Fibroblast of lung (primary cell): ENCODE measurements at regions not wholly inside any gene's neighbourhood (a gene's known extent, or its start where the extent isn't known, plus 50 kb on each side); places are given as distances from the start of the nearest gene placed in this dataset.

Source experiments
- DNase-seq, 2 donors: peaks; one replicate each; pipeline versions ENCODE4 v3.0.0 to v3.0.0-alpha.2; 2010; ENCODE audit warnings: low read depth in 2 of 2
- H2AFZ ChIP-seq: 2 replicates; pipeline ENCODE4 v1.5.1; 2012; ENCODE audit warnings: low read length, control low read depth, inconsistent platforms
- H3K27ac ChIP-seq: 2 replicates; pipeline ENCODE4 v1.5.1; 2011; ENCODE audit warnings: low read length, control low read depth; ENCODE audit not compliant: insufficient read depth
- H3K27me3 ChIP-seq: 2 replicates; pipeline ENCODE4 v1.5.1; 2011; ENCODE audit warnings: mild to moderate bottlenecking, low read length; ENCODE audit not compliant: control insufficient read depth, insufficient read depth
- H3K36me3 ChIP-seq: 2 replicates; pipeline ENCODE4 v1.5.1; 2011; ENCODE audit warnings: low read length; ENCODE audit not compliant: control insufficient read depth, insufficient read depth
- H3K4me1 ChIP-seq: 2 replicates; pipeline ENCODE4 v1.5.1; 2011; ENCODE audit warnings: low read length; ENCODE audit not compliant: control insufficient read depth, insufficient read depth; ENCODE audit errors: extremely low read depth
- H3K4me2 ChIP-seq: 2 replicates; pipeline ENCODE4 v1.5.1; 2011; ENCODE audit warnings: low read length, control low read depth; ENCODE audit not compliant: insufficient read depth; ENCODE audit errors: extremely low read depth
- H3K4me3 ChIP-seq, 4 experiments: fragments of 200-600 bp in 1 of 4; sonication (generic) in 1 of 4; replicated peaks in 1 of 4; 2 replicates each; pipeline ENCODE4 v1.5.1; 2011 to 2016; ENCODE audit warnings: low read length in 4 of 4, low read depth in 3 of 4, mild to moderate bottlenecking in 3 of 4, control low read depth in 2 of 4, inconsistent platforms in 1 of 4, mixed read lengths in 1 of 4; ENCODE audit not compliant: insufficient read depth in 1 of 4; ENCODE audit errors: control extremely low read depth in 1 of 4
- H3K79me2 ChIP-seq: 2 replicates; pipeline ENCODE4 v1.5.1; 2012; ENCODE audit warnings: mild to moderate bottlenecking, low read length, inconsistent platforms; ENCODE audit not compliant: control insufficient read depth, insufficient read depth
- H3K9ac ChIP-seq: 2 replicates; pipeline ENCODE4 v1.5.1; 2011; ENCODE audit warnings: mild to moderate bottlenecking, low read length, control low read depth; ENCODE audit not compliant: insufficient read depth
- H3K9me3 ChIP-seq: 2 replicates; pipeline ENCODE4 v1.5.1; 2012; ENCODE audit warnings: low read depth, low read length; ENCODE audit not compliant: control insufficient read depth, insufficient read depth
- H4K20me1 ChIP-seq: 2 replicates; pipeline ENCODE4 v1.5.1; 2011; ENCODE audit warnings: low read length; ENCODE audit not compliant: control insufficient read depth, insufficient read depth; ENCODE audit errors: extremely low read depth
- CTCF ChIP-seq, 2 donors: IDR thresholded peaks in 1 of 2; conservative IDR thresholded peaks in 1 of 2; 1 replicate in 1 of 2; 2 replicates in 1 of 2; pipeline ENCODE4 v1.5.1; 2011 to 2012; ENCODE audit warnings: low read length in 2 of 2, control low read depth in 1 of 2, inconsistent platforms in 1 of 2, low read depth in 1 of 2, mild to moderate bottlenecking in 1 of 2
- EZH2 ChIP-seq: IDR thresholded peaks from 2 replicates; pipeline ENCODE4 v1.5.1; 2012; ENCODE audit warnings: low read length, control low read depth, mild to moderate bottlenecking; ENCODE audit errors: missing control alignments

DNA sequence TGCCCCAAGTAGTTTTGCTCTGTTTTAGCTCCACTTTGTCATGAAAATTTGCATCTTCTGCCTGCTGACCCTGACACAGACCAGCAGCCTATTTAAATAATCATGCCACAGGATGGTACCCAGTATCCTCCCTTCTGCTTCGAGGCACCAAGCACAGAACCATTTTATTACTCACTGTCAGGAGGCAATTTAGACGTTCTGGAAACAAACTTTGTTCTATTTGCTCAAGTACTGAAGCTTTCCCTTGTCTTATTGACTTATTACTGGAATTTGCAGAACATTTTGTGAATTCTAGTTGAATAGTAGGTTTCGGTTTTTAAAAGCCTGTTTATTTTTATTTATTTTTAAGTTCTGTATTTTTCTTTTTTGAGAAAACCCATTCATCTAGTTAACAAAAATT, 279.6 kb upstream of the GADL1 start:
- H3K9me3 ChIP-seq = no peaks in the 10 kb centered on the region
- H3K4me1 ChIP-seq = peaks cover 9% of the 10 kb centered on the region
- no peaks in the 10 kb centered on the region for H3K36me3 ChIP-seq
- H3K79me2 ChIP-seq = no peaks in the 10 kb centered on the region
- DNase-seq = no peak
- H3K27me3 ChIP-seq = no peaks in the 10 kb centered on the region
- H3K4me2 ChIP-seq = no peak overlapping the region
- H3K27ac ChIP-seq = no peak overlapping the region
- H4K20me1 ChIP-seq = no peaks in the 10 kb centered on the region
- no peak overlapping the region for H3K4me3 ChIP-seq
- no peak for TF ChIP-seq CTCF (conservative IDR thresholded peaks at IDR 0.05 in 1 of 2, IDR thresholded peaks at IDR 0.05 in 1 of 2; ENCODE audit: low read depth in 1 of 2, low read length in 2 of 2)
- no peak for TF ChIP-seq EZH2
- no peak overlapping the region for H2AFZ ChIP-seq
- no peak overlapping the region for H3K9ac ChIP-seq

DNA sequence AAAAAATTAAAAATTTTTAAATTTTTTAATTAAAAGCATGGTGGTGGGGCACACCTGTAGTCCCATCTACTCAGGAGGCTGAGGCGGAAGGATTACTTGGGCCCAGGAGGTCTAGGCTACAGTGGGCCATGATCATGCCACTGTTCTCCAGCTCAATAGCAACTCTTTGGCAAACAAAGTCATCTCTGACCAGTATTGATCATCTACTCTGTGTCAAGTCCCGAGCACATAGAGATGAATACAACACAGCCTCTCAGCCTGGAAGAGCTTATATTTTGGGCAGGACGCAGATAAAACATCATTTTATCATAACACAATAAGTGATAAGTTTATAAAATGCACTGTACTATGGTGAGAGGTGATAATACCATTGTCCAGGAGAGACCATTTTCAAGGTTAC, 281.6 kb upstream of the GADL1 start:
- H4K20me1 ChIP-seq = no peaks in the 10 kb centered on the region

DNA sequence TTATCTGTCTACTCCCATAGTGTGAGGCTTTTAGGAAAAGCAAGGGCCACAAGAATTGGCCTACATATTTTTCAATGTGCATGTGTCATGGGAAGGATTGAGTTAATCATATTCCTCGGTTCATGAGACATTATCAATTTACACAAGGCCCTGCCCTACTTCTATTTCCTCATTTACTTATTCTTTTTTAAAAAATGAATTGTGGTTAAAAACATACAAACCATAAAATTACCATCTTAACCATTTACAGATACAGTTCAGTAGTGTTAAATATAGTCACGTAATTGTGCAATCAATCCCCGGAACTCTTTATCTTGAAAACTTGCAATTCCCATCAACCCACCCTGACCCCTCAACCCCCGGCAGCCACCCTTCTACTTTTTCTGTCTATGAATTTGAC, 284.0 kb upstream of the GADL1 start:
- H3K4me2 ChIP-seq = no peak overlapping the region

More for the DNA sequence above, 281.6 kb upstream of the GADL1 start:
- H3K27ac ChIP-seq = no peak overlapping the region
- H3K36me3 ChIP-seq = no peaks in the 10 kb centered on the region
- H3K9me3 ChIP-seq = no peaks in the 10 kb centered on the region
- H3K27me3 ChIP-seq = no peaks in the 10 kb centered on the region
- H3K79me2 ChIP-seq = no peaks in the 10 kb centered on the region
- no peak overlapping the region for H3K4me2 ChIP-seq
- no peak overlapping the region for H3K9ac ChIP-seq
- TF ChIP-seq EZH2 = no peak
- TF ChIP-seq CTCF (conservative IDR thresholded peaks at IDR 0.05 in 1 of 2, IDR thresholded peaks at IDR 0.05 in 1 of 2; ENCODE audit: low read depth in 1 of 2, low read length in 2 of 2) = no peak
- H2AFZ ChIP-seq = no peak overlapping the region
- H3K4me1 ChIP-seq = peaks cover 4% of the 10 kb centered on the region
- no peak overlapping the region for H3K4me3 ChIP-seq
- no peak for DNase-seq

More for the DNA sequence above, 284.0 kb upstream of the GADL1 start:
- Histone ChIP-seq H3K4me1 (no peaks in the 10 kb centered on the region), H4K20me1 (no peaks in the 10 kb centered on the region), H3K36me3 (no peaks in the 10 kb centered on the region), H3K9ac (no peak overlapping the region), H3K4me3 (no peak overlapping the region), H3K79me2 (no peaks in the 10 kb centered on the region), H3K27me3 (no peaks in the 10 kb centered on the region), H3K27ac (no peak overlapping the region), H3K9me3 (no peaks in the 10 kb centered on the region), H2AFZ (no peak overlapping the region)
- no peak for DNase-seq
- TF ChIP-seq CTCF (conservative IDR thresholded peaks at IDR 0.05 in 1 of 2, IDR thresholded peaks at IDR 0.05 in 1 of 2; ENCODE audit: low read depth in 1 of 2, low read length in 2 of 2) = no peak
- TF ChIP-seq EZH2 = no peak
